HG03460 (cell line): ENCODE measurements at regions not wholly inside any gene's neighbourhood (a gene's known extent, or its start where the extent isn't known, plus 50 kb on each side); places are given as distances from the start of the nearest gene placed in this dataset.
"Not testable (repeated sequence)": the region's sequence is repeated elsewhere in the genome, so short reads cannot be mapped to it uniquely, and the experiment has no call there.

Experiments
- ATAC-seq: cut with Tn5 transposase; IDR thresholded peaks from one replicate; pipeline ENCODE4 v1.9.1; 2021; ENCODE audit not compliant: unreplicated experiment

- ATAC-seq, result no peak
Measured at GRCh38 chr10:3396116-3396515, 223.5 kb upstream of the PITRM1 start.

- ATAC-seq, result no peak
Measured at GRCh38 chr10:3395458-3395861, 222.9 kb upstream of the PITRM1 start.

- ATAC-seq, result no peak
Measured at GRCh38 chr10:3395041-3395440, 222.5 kb upstream of the PITRM1 start.

GRCh38 chr10:3393958-3394357 lies 221.4 kb upstream of the PITRM1 start:
- no peak for ATAC-seq

GRCh38 chr10:3391657-3392056 lies 219.1 kb upstream of the PITRM1 start:
- ATAC-seq, result no peak

- ATAC-seq, result no peak
Measured at GRCh38 chr10:3389130-3389529, 216.5 kb upstream of the PITRM1 start.

- no peak for ATAC-seq
Measured at GRCh38 chr10:3385487-3385886, 212.9 kb upstream of the PITRM1 start.

- ATAC-seq, result no peak
Measured at GRCh38 chr10:3382092-3382491, 209.5 kb upstream of the PITRM1 start.

GRCh38 chr10:3380406-3381050 lies 207.9 kb upstream of the PITRM1 start:
- ATAC-seq, result no peak

GRCh38 chr10:3376631-3377030 lies 204.0 kb upstream of the PITRM1 start:
- ATAC-seq, result no peak

GRCh38 chr10:3375505-3375904 lies 202.9 kb upstream of the PITRM1 start:
- ATAC-seq, result no peak

- ATAC-seq, result no peak
Measured at GRCh38 chr10:3374914-3375313, 202.3 kb upstream of the PITRM1 start.

GRCh38 chr10:3373374-3374027 lies 200.9 kb upstream of the PITRM1 start:
- not testable (repeated sequence) for ATAC-seq

GRCh38 chr10:3372281-3372680 lies 199.7 kb upstream of the PITRM1 start:
- ATAC-seq, result no peak

GRCh38 chr10:3371624-3372023 lies 199.0 kb upstream of the PITRM1 start:
- ATAC-seq, result not testable (repeated sequence)

- no peak for ATAC-seq
Measured at GRCh38 chr10:3366735-3367405, 194.3 kb upstream of the PITRM1 start.

- no peak for ATAC-seq
Measured at GRCh38 chr10:3366043-3366442, 193.5 kb upstream of the PITRM1 start.

- no peak for ATAC-seq
Measured at GRCh38 chr10:3365630-3366029, 193.0 kb upstream of the PITRM1 start.

- ATAC-seq, result no peak
Measured at GRCh38 chr10:3364768-3365480, 192.3 kb upstream of the PITRM1 start.

- no peak for ATAC-seq
Measured at GRCh38 chr10:3363311-3364045, 190.9 kb upstream of the PITRM1 start.

GRCh38 chr10:3362394-3362793 lies 189.8 kb upstream of the PITRM1 start:
- ATAC-seq, result no peak
